ENCODE measurements at regions not wholly inside any gene's neighbourhood (a gene's known extent, or its start where the extent isn't known, plus 50 kb on each side); places are given as distances from the start of the nearest gene placed in this dataset.

- DNase-seq (ENCODE audit: low read depth in 2 of 2) = no peak
These were observed 101.2 kb upstream of the PGRMC2 start for GRCh38 chr4:128388796-128389195.

- DNase-seq (ENCODE audit: low read depth in 2 of 2) = no peak
These were observed 100.7 kb upstream of the PGRMC2 start for GRCh38 chr4:128388352-128388630.

GRCh38 chr4:128387600-128388351, 100.2 kb upstream of the PGRMC2 start:
- peak in 1 of 2 donors; percentile 8 for DNase-seq (ENCODE audit: low read depth in 2 of 2)

GRCh38 chr4:128386761-128387599, 99.4 kb upstream of the PGRMC2 start:
- DNase-seq (ENCODE audit: low read depth in 2 of 2) = peak; percentile 87 to 95

GRCh38 chr4:128385683-128386304, 98.2 kb upstream of the PGRMC2 start:
- peak; percentile 44 to 64 for DNase-seq (ENCODE audit: low read depth in 2 of 2)

GRCh38 chr4:128384765-128385598, 97.4 kb upstream of the PGRMC2 start:
- DNase-seq (ENCODE audit: low read depth in 2 of 2) = no peak

- DNase-seq (ENCODE audit: low read depth in 2 of 2) = no peak
These were observed 96.5 kb upstream of the PGRMC2 start for GRCh38 chr4:128384091-128384520.

GRCh38 chr4:128381748-128382559, 94.3 kb upstream of the PGRMC2 start:
- no peak for DNase-seq (ENCODE audit: low read depth in 2 of 2)

GRCh38 chr4:128380306-128380705, 92.7 kb upstream of the PGRMC2 start:
- DNase-seq (ENCODE audit: low read depth in 2 of 2) = no peak

- DNase-seq (ENCODE audit: low read depth in 2 of 2) = peak; percentile 45 to 64
These were observed 92.2 kb upstream of the PGRMC2 start for GRCh38 chr4:128379860-128380259.

- no peak for DNase-seq (ENCODE audit: low read depth in 2 of 2)
These were observed 91.1 kb upstream of the PGRMC2 start for GRCh38 chr4:128378668-128379067.

GRCh38 chr4:128376958-128377357, 89.3 kb upstream of the PGRMC2 start:
- DNase-seq (ENCODE audit: low read depth in 2 of 2) = no peak

- DNase-seq (ENCODE audit: low read depth in 2 of 2) = no peak
These were observed 88.7 kb upstream of the PGRMC2 start for GRCh38 chr4:128376303-128376702.

- no peak for DNase-seq (ENCODE audit: low read depth in 2 of 2)
These were observed 86.0 kb upstream of the PGRMC2 start for GRCh38 chr4:128373628-128374027.

GRCh38 chr4:128371876-128372275, 84.3 kb upstream of the PGRMC2 start:
- no peak for DNase-seq (ENCODE audit: low read depth in 2 of 2)

GRCh38 chr4:128371001-128371777, 83.6 kb upstream of the PGRMC2 start:
- DNase-seq (ENCODE audit: low read depth in 2 of 2) = no peak

- no peak for DNase-seq (ENCODE audit: low read depth in 2 of 2)
These were observed 78.6 kb upstream of the PGRMC2 start for GRCh38 chr4:128366212-128366611.

- DNase-seq (ENCODE audit: low read depth in 2 of 2) = peak in 1 of 2 donors; percentile 10
These were observed 77.0 kb upstream of the PGRMC2 start for GRCh38 chr4:128364565-128364964.

GRCh38 chr4:128363966-128364365, 76.4 kb upstream of the PGRMC2 start:
- no peak for DNase-seq (ENCODE audit: low read depth in 2 of 2)

- no peak for DNase-seq (ENCODE audit: low read depth in 2 of 2)
These were observed 75.1 kb upstream of the PGRMC2 start for GRCh38 chr4:128362760-128363159.
